PC-3 (cell line): ENCODE measurements at regions not wholly inside any gene's neighbourhood (a gene's known extent, or its start where the extent isn't known, plus 50 kb on each side); places are given as distances from the start of the nearest gene placed in this dataset.

Experiments used
- ATAC-seq: fragments of 200-7000 bp; cut with Tn5 transposase; 2 replicates; pipeline ENCODE4 v1.9.1; 2020; ENCODE audit warnings: mild to moderate bottlenecking, moderate library complexity
- BruUV-seq: library from RNA; stranded (reverse); fragments of 400-500 nt; replicated peaks from 2 replicates; lab custom pipeline; 2021; lab: Mats Ljungman, UMichigan
- CTCF ChIA-PET: fragments of 300-600 bp; sonication (Branson Sonifier 250); formaldehyde crosslinking; loops from one replicate; lab custom pipeline; 2022; ENCODE audit warnings: antibody characterized with exemption; lab: Charles Lee
- POLR2A ChIA-PET: fragments of 300-600 bp; sonication (Branson Sonifier 250); formaldehyde crosslinking; loops from one replicate; lab custom pipeline; 2022; ENCODE audit warnings: antibody characterized with exemption; ENCODE audit not compliant: unreplicated experiment; lab: Charles Lee
- DNase-seq: peaks from one replicate; pipeline ENCODE4 v3.0.0-alpha.2; 2015
- H2AFZ ChIP-seq: fragments of 300-600 bp; sonication (generic); 2 replicates; pipeline ENCODE4 v1.6.0; 2016; ENCODE audit warnings: antibody characterized with exemption, low read length
- H3F3A ChIP-seq: fragments of 300-600 bp; sonication (generic); one replicate; pipeline ENCODE4 v1.6.0; 2017; ENCODE audit warnings: antibody characterized with exemption, low read length, control low read depth, mild to moderate bottlenecking; ENCODE audit not compliant: unreplicated experiment
- H3K27ac ChIP-seq: fragments of 300-600 bp; sonication (generic); 2 replicates; pipeline ENCODE4 v1.5.1; 2016; ENCODE audit warnings: mild to moderate bottlenecking, low read length
- H3K27me3 ChIP-seq: fragments of 300-600 bp; sonication (generic); 2 replicates; pipeline ENCODE4 v1.6.1; 2016; ENCODE audit warnings: low read length, mixed read lengths
- H3K36me3 ChIP-seq: fragments of 300-600 bp; sonication (generic); 2 replicates; pipeline ENCODE4 v1.6.1; 2016; ENCODE audit warnings: low read depth, mixed run types, low read length, mixed read lengths
- H3K4me1 ChIP-seq: fragments of 300-600 bp; sonication (generic); 2 replicates; pipeline ENCODE4 v1.5.1; 2016; ENCODE audit warnings: low read length; ENCODE audit not compliant: insufficient read depth
- H3K4me2 ChIP-seq: fragments of 300-600 bp; sonication (generic); 2 replicates; pipeline ENCODE4 v1.6.0; 2016; ENCODE audit warnings: low read length
- H3K4me3 ChIP-seq: fragments of 300-600 bp; sonication (generic); 2 replicates; pipeline ENCODE4 v1.5.1; 2016; ENCODE audit warnings: mild to moderate bottlenecking, low read length, mixed read lengths
- H3K79me2 ChIP-seq: fragments of 300-600 bp; sonication (generic); 2 replicates; pipeline ENCODE4 v1.6.1; 2017; ENCODE audit warnings: low read length, mixed read lengths
- H3K9ac ChIP-seq: fragments of 300-600 bp; sonication (generic); 2 replicates; pipeline ENCODE4 v1.6.0; 2016; ENCODE audit warnings: mild to moderate bottlenecking, low read length
- H3K9me2 ChIP-seq: fragments of 300-600 bp; sonication (generic); replicated peaks from 2 replicates; pipeline ENCODE4 v1.6.1; 2016; ENCODE audit warnings: mixed run types, low read length, mixed read lengths
- H3K9me3 ChIP-seq: fragments of 300-600 bp; sonication (generic); 2 replicates; pipeline ENCODE4 v1.6.1; 2016; ENCODE audit warnings: low read length, mixed read lengths
- H4K20me1 ChIP-seq: fragments of 300-600 bp; sonication (generic); 2 replicates; pipeline ENCODE4 v1.6.1; 2016; ENCODE audit warnings: low read length, mixed read lengths
- EZH2 ChIP-seq: fragments of 300-600 bp; sonication (generic); IDR thresholded peaks from one replicate; pipeline ENCODE4 v1.6.1; 2017; ENCODE audit warnings: antibody characterized with exemption, mild to moderate bottlenecking, low read length; ENCODE audit not compliant: unreplicated experiment
- EZH2phosphoT487 ChIP-seq: fragments of 300-600 bp; sonication (generic); IDR thresholded peaks from 2 replicates; pipeline ENCODE4 v1.6.1; 2018; ENCODE audit warnings: mild to moderate bottlenecking, antibody characterized with exemption, low read length, borderline replicate concordance
- intact Hi-C: fragments of 100-400 bp; cut with micrococcal nuclease; formaldehyde crosslinking; loops from 2 replicates; pipeline ENCODE4 v1.9.0; 2023
- TF ChIP-seq, protein P1 (sequence below): fragments of 300-600 bp; sonication (generic); conservative IDR thresholded peaks from 2 replicates; pipeline ENCODE4 v1.5.1; 2017; ENCODE audit warnings: antibody characterized with exemption, low read depth, mild to moderate bottlenecking, low read length

DNA sequence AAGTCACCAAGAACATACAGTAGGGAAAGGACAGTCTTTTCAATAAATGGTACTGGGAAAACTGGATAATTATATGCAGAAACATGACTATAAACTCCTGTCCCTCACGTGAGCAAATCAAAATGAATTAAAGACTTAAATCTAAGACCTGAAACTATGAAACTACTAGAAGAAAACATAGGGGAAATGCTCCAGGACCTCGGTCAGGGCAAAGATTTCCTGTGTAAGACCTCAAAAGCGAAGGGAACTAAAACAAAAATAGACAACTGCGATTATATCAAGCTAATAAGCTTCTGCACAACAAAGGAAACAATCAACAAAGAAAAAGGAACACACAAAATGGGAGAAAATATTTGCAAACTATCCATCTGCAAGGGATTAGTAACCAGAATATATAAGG is 62.7 kb downstream of the CRYGS start:
- no peaks in the 10 kb centered on the region for H3F3A ChIP-seq
- H3K9me2 ChIP-seq: no peaks in the 10 kb centered on the region
- no peak overlapping the region for H3K4me3 ChIP-seq
- no peak overlapping the region for H2AFZ ChIP-seq
- ChIA-PET CTCF (no interaction called here), POLR2A (no interaction called here)
- BruUV-seq: no TSS peak
- no peak overlapping the region for H3K9ac ChIP-seq
- no peaks in the 10 kb centered on the region for H3K36me3 ChIP-seq
- no peaks in the 10 kb centered on the region for H3K4me1 ChIP-seq
- H4K20me1 ChIP-seq: no peaks in the 10 kb centered on the region
- no peak for ATAC-seq
- no peak overlapping the region for H3K27ac ChIP-seq
- TF ChIP-seq, protein P1, sequence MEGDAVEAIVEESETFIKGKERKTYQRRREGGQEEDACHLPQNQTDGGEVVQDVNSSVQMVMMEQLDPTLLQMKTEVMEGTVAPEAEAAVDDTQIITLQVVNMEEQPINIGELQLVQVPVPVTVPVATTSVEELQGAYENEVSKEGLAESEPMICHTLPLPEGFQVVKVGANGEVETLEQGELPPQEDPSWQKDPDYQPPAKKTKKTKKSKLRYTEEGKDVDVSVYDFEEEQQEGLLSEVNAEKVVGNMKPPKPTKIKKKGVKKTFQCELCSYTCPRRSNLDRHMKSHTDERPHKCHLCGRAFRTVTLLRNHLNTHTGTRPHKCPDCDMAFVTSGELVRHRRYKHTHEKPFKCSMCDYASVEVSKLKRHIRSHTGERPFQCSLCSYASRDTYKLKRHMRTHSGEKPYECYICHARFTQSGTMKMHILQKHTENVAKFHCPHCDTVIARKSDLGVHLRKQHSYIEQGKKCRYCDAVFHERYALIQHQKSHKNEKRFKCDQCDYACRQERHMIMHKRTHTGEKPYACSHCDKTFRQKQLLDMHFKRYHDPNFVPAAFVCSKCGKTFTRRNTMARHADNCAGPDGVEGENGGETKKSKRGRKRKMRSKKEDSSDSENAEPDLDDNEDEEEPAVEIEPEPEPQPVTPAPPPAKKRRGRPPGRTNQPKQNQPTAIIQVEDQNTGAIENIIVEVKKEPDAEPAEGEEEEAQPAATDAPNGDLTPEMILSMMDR: no peak
- no peak for TF ChIP-seq EZH2
- TF ChIP-seq EZH2phosphoT487: no peak
- H3K27me3 ChIP-seq: peaks cover 8% of the 10 kb centered on the region; the same call in 1 of the 2 replicates
- intact Hi-C loops: loop anchor here (10.0 kb wide), 1 partner anchor 137 kb away; no protein-coding TSS in a partner anchor
- no peaks in the 10 kb centered on the region for H3K9me3 ChIP-seq
- H3K4me2 ChIP-seq: no peak overlapping the region
- no peaks in the 10 kb centered on the region for H3K79me2 ChIP-seq
- DNase-seq: no peak

DNA sequence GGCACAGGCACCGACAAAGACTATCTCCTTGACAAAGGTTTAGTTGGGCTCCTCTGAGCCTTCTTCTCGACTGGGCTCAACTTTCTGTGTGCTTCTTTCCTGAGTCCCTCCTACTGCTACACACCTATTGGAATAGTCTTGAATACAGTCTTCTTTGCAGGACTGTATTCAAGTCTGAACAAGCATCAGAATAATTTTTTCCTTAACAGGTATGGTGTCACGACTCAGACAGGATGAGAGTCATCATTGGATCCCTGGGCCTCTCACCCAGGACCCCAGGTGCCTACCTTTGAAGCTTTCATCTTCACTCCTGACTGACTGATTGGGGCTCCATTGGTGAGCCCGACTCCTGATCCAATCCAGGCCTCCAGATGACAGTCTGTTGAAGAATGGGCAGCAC is 66.3 kb downstream of the CRYGS start:
- H3K4me3 ChIP-seq: no peak overlapping the region
- H3K79me2 ChIP-seq: no peaks in the 10 kb centered on the region
- H3K9ac ChIP-seq: no peak overlapping the region
- no peaks in the 10 kb centered on the region for H3K27me3 ChIP-seq
- no peaks in the 10 kb centered on the region for H3F3A ChIP-seq
- TF ChIP-seq, protein P1: no peak
- no peak for TF ChIP-seq EZH2
- no peak for TF ChIP-seq EZH2phosphoT487
- BruUV-seq: no TSS peak
- H2AFZ ChIP-seq: no peak overlapping the region
- ATAC-seq: no peak
- CTCF ChIA-PET: no interaction called here
- H3K27ac ChIP-seq: no peak overlapping the region
- no peaks in the 10 kb centered on the region for H3K9me3 ChIP-seq
- H3K36me3 ChIP-seq: no peaks in the 10 kb centered on the region
- DNase-seq: no peak
- no peaks in the 10 kb centered on the region for H4K20me1 ChIP-seq
- H3K9me2 ChIP-seq: no peaks in the 10 kb centered on the region
- no peak overlapping the region for H3K4me2 ChIP-seq
- no peaks in the 10 kb centered on the region for H3K4me1 ChIP-seq
- POLR2A ChIA-PET: no interaction called here
- intact Hi-C loops: no loop called here

DNA sequence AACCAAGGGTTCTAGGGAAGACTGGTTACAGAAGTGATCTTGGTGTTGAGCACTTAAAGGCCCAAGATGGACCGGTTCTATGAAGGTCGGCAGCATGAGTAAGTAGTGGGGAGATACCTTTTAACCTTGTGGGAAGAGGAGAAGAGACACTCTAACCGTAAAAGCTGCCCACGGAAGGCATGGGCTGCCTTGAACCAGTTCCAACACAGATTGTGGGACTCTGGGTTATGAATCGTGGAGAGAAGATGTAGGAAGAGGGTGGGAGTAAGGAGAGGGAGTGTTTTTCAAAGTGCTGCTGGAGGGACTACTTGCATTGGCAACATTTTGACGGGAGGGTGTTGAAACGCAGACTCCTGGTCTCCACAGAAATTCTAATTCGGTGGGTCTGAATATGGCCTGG is 67.1 kb downstream of the CRYGS start:
- no peaks in the 10 kb centered on the region for H3K4me1 ChIP-seq
- ChIA-PET CTCF (no interaction called here), POLR2A (no interaction called here)

More for the DNA sequence above, 67.1 kb downstream of the CRYGS start:
- BruUV-seq: no TSS peak
- Histone ChIP-seq H3K4me2 (no peak overlapping the region), H3K27me3 (no peaks in the 10 kb centered on the region), H3K9me3 (no peaks in the 10 kb centered on the region), H3K27ac (no peak overlapping the region), H3K4me3 (no peak overlapping the region), H3K36me3 (no peaks in the 10 kb centered on the region), H3F3A (no peaks in the 10 kb centered on the region), H4K20me1 (no peaks in the 10 kb centered on the region), H3K9ac (no peak overlapping the region), H2AFZ (no peak overlapping the region), H3K9me2 (no peaks in the 10 kb centered on the region), H3K79me2 (no peaks in the 10 kb centered on the region)
- no peak for DNase-seq
- intact Hi-C loops: no loop called here
- TF ChIP-seq, protein P1: no peak
- TF ChIP-seq EZH2phosphoT487 (no peak), EZH2 (no peak)
- no peak for ATAC-seq
